ENCODE measurements at regions not wholly inside any gene's neighbourhood (a gene's known extent, or its start where the extent isn't known, plus 50 kb on each side); places are given as distances from the start of the nearest gene placed in this dataset.

DNA sequence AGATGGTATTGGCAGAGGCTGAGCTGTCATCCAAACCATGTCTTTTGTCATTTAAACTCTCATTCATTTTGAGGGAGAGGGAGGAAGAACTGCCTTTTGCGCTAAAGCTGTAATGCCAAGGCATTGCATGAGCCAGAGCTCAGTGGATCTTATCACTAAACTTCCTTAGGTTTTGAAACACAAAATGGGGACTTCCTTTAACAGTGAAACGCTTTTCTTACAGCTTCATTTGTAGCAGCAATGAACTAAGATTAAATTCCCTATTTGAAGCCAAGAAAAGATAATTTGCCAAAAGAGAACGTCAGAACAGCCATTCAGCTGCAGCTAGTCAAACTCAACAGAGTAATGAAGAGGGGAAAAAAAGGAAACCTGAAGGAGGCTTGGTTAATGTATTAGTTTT lies 143.5 kb upstream of the MMADHC start:
- CTCF ChIA-PET, result no interaction called here

More for the DNA sequence above, 143.5 kb upstream of the MMADHC start:
- ChIA-PET POLR2A (no interaction called here), RAD21 (ENCODE audit: low non-redundant PET in 1 of 2, low total read pairs in 2 of 2, uncharacterized antibody in 2 of 2, unreplicated experiment in 2 of 2) (no interaction called here)
- DNase-seq (ENCODE audit: low read depth, low spot score) (no peak), ATAC-seq (no peak)
- Histone ChIP-seq H3K9me2 (ENCODE audit: insufficient read depth) (no peaks in the 10 kb centered on the region), H3K36me3 (ENCODE audit: control insufficient read depth in 1 of 2, insufficient read depth in 2 of 2, low read length in 2 of 2) (no peaks in the 10 kb centered on the region), H3K9ac (ENCODE audit: low read length) (no peak overlapping the region), H4K20me1 (ENCODE audit: insufficient read depth) (no peaks in the 10 kb centered on the region), H2AFZ (ENCODE audit: low read depth, low read length, poor library complexity, severe bottlenecking) (no peak overlapping the region), H3K4me1 (ENCODE audit: control insufficient read depth in 1 of 2, insufficient read depth in 2 of 2, low read length in 2 of 2) (peaks cover 0 to 6% of the 10 kb centered on the region in 2 experiments; a peak in 2 of 4 replicates), H3K4me2 (ENCODE audit: low read length) (no peak overlapping the region), H3K27me3 (ENCODE audit: insufficient read depth, low read length) (no peaks in the 10 kb centered on the region), H3K4me3 (replicated peaks in 1 of 2; ENCODE audit: low read depth in 1 of 2, low read length in 2 of 2) (no peak overlapping the region), H3K9me3 (ENCODE audit: control insufficient read depth in 1 of 2, insufficient read depth in 1 of 2, low read depth in 1 of 2, low read length in 2 of 2) (no peaks in the 10 kb centered on the region), H3K79me2 (ENCODE audit: insufficient read depth, low read length) (no peaks in the 10 kb centered on the region), H3K27ac (ENCODE audit: low read depth, low read length) (no peak overlapping the region)
- intact Hi-C loops (cut with micrococcal nuclease), result no loop called here
- TF ChIP-seq CBX3 (IDR thresholded peaks at IDR 0.05; ENCODE audit: low read depth) (no peak), EZH2phosphoT487 (IDR thresholded peaks at IDR 0.05; ENCODE audit: borderline replicate concordance) (no peak), POLR2A (IDR thresholded peaks at IDR 0.05; ENCODE audit: borderline replicate concordance, extremely low read depth, insufficient read depth, insufficient read length) (no peak), REST (IDR thresholded peaks at IDR 0.05; ENCODE audit: low read depth) (no peak), ELF1 (IDR thresholded peaks at IDR 0.05; ENCODE audit: borderline replicate concordance, low read depth) (no peak), SP1 (IDR thresholded peaks at IDR 0.05; ENCODE audit: low read depth) (no peak), CEBPB (IDR thresholded peaks at IDR 0.05; ENCODE audit: low read depth) (no peak), POLR2AphosphoS5 (IDR thresholded peaks at IDR 0.05; ENCODE audit: low read depth, low read length) (no peak), ZFX (IDR thresholded peaks at IDR 0.05) (no peak)
- TF ChIP-seq, protein P1, sequence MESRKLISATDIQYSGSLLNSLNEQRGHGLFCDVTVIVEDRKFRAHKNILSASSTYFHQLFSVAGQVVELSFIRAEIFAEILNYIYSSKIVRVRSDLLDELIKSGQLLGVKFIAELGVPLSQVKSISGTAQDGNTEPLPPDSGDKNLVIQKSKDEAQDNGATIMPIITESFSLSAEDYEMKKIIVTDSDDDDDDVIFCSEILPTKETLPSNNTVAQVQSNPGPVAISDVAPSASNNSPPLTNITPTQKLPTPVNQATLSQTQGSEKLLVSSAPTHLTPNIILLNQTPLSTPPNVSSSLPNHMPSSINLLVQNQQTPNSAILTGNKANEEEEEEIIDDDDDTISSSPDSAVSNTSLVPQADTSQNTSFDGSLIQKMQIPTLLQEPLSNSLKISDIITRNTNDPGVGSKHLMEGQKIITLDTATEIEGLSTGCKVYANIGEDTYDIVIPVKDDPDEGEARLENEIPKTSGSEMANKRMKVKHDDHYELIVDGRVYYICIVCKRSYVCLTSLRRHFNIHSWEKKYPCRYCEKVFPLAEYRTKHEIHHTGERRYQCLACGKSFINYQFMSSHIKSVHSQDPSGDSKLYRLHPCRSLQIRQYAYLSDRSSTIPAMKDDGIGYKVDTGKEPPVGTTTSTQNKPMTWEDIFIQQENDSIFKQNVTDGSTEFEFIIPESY (IDR thresholded peaks at IDR 0.05; ENCODE audit: extremely low read depth, insufficient replicate concordance, low read length), result no peak
- TF ChIP-seq, protein P2, sequence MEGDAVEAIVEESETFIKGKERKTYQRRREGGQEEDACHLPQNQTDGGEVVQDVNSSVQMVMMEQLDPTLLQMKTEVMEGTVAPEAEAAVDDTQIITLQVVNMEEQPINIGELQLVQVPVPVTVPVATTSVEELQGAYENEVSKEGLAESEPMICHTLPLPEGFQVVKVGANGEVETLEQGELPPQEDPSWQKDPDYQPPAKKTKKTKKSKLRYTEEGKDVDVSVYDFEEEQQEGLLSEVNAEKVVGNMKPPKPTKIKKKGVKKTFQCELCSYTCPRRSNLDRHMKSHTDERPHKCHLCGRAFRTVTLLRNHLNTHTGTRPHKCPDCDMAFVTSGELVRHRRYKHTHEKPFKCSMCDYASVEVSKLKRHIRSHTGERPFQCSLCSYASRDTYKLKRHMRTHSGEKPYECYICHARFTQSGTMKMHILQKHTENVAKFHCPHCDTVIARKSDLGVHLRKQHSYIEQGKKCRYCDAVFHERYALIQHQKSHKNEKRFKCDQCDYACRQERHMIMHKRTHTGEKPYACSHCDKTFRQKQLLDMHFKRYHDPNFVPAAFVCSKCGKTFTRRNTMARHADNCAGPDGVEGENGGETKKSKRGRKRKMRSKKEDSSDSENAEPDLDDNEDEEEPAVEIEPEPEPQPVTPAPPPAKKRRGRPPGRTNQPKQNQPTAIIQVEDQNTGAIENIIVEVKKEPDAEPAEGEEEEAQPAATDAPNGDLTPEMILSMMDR (IDR thresholded peaks at IDR 0.05 in 2 of 3, conservative IDR thresholded peaks at IDR 0.05 in 1 of 3; ENCODE audit: borderline replicate concordance in 1 of 3, insufficient read depth in 1 of 3, low read depth in 2 of 3, low read length in 2 of 3), result no peak
- no TSS peak for BruUV-seq (replicated peaks)
